OCI-LY1 (cell line): ENCODE measurements at regions not wholly inside any gene's neighbourhood (a gene's known extent, or its start where the extent isn't known, plus 50 kb on each side); places are given as distances from the start of the nearest gene placed in this dataset.

ENCODE experiments used
- H2AFZ ChIP-seq: fragments of 200-600 bp; sonication (generic), shearing (Covaris generic); 2 replicates; pipeline ENCODE4 v1.6.0; 2014; ENCODE audit warnings: antibody characterized with exemption, mild to moderate bottlenecking, low read length
- H3F3A ChIP-seq: fragments of 200-600 bp; sonication (generic), shearing (Covaris generic); 2 replicates; pipeline ENCODE4 v1.6.0; 2014; ENCODE audit warnings: mild to moderate bottlenecking, antibody characterized with exemption, low read length, moderate library complexity; ENCODE audit not compliant: insufficient read depth
- H3K27ac ChIP-seq: fragments of 200-600 bp; sonication (generic); 2 replicates; pipeline ENCODE4 v1.5.1; 2014; ENCODE audit warnings: low read length, mixed run types, mild to moderate bottlenecking, low read depth; ENCODE audit not compliant: poor library complexity, severe bottlenecking
- H3K27me3 ChIP-seq: fragments of 200-600 bp; sonication (generic); 2 replicates; pipeline ENCODE4 v1.6.0; 2014; ENCODE audit warnings: antibody characterized with exemption, mild to moderate bottlenecking, low read length, moderate library complexity; ENCODE audit not compliant: insufficient read depth
- H3K36me3 ChIP-seq: fragments of 200-600 bp; sonication (generic); 2 replicates; pipeline ENCODE4 v1.6.1; 2014; ENCODE audit warnings: mild to moderate bottlenecking, antibody characterized with exemption, low read length, moderate library complexity, mixed read lengths; ENCODE audit not compliant: insufficient read depth
- H3K4me1 ChIP-seq: fragments of 200-600 bp; sonication (generic); 2 replicates; pipeline ENCODE4 v1.5.1; 2014; ENCODE audit warnings: mild to moderate bottlenecking, low read length, moderate library complexity; ENCODE audit not compliant: insufficient read depth, severe bottlenecking
- H3K4me2 ChIP-seq: fragments of 200-600 bp; sonication (generic), shearing (Covaris generic); 2 replicates; pipeline ENCODE4 v1.6.1; 2014; ENCODE audit warnings: low read length
- H3K4me3 ChIP-seq: fragments of 200-600 bp; sonication (generic); 2 replicates; pipeline ENCODE4 v1.5.1; 2014; ENCODE audit warnings: low read length, low read depth, mild to moderate bottlenecking, mixed read lengths; ENCODE audit not compliant: poor library complexity, severe bottlenecking
- H3K79me2 ChIP-seq: fragments of 200-600 bp; shearing (Covaris generic); 2 replicates; pipeline ENCODE4 v1.6.1; 2016; ENCODE audit warnings: mixed run types, low read length, mixed read lengths; ENCODE audit not compliant: insufficient read depth
- H3K9ac ChIP-seq: fragments of 200-600 bp; sonication (generic), shearing (Covaris generic); 2 replicates; pipeline ENCODE4 v1.6.1; 2014; ENCODE audit warnings: mild to moderate bottlenecking, low read length, mixed read lengths
- H3K9me2 ChIP-seq: fragments of 200-600 bp; sonication (generic), shearing (Covaris generic); 2 replicates; pipeline ENCODE4 v1.6.1; 2014; ENCODE audit warnings: low read depth, mild to moderate bottlenecking, low read length, mixed read lengths
- H3K9me3 ChIP-seq: fragments of 200-600 bp; shearing (Covaris generic); 2 replicates; pipeline ENCODE4 v1.6.1; 2014; ENCODE audit warnings: low read length, mixed read lengths
- H4K20me1 ChIP-seq: fragments of 200-600 bp; sonication (generic), shearing (Covaris generic); 2 replicates; pipeline ENCODE4 v1.6.0; 2016; ENCODE audit warnings: mild to moderate bottlenecking, low read length; ENCODE audit not compliant: insufficient read depth
- EZH2 ChIP-seq: fragments of 200-600 bp; sonication (generic), shearing (Covaris generic); IDR thresholded peaks from 2 replicates; pipeline ENCODE4 v1.8.0; 2017; ENCODE audit warnings: borderline replicate concordance, mixed run types, mild to moderate bottlenecking, antibody characterized with exemption, low read length, moderate library complexity, mixed read lengths
- TF ChIP-seq, protein P1 (sequence below): fragments of 200-600 bp; sonication (generic), shearing (Covaris generic); IDR thresholded peaks from 2 replicates; pipeline ENCODE4 v1.5.1; 2017; ENCODE audit warnings: mild to moderate bottlenecking, antibody characterized with exemption, low read length, moderate library complexity, mixed read lengths

- no peaks in the 10 kb centered on the region for H3K9me2 ChIP-seq
- no peak overlapping the region for H3K4me2 ChIP-seq
- H3K27me3 ChIP-seq = no peaks in the 10 kb centered on the region
- no peaks in the 10 kb centered on the region for H3F3A ChIP-seq
- no peak overlapping the region for H2AFZ ChIP-seq
- no peak overlapping the region for H3K27ac ChIP-seq
- H3K4me1 ChIP-seq = no peaks in the 10 kb centered on the region
- no peaks in the 10 kb centered on the region for H3K79me2 ChIP-seq
- H3K36me3 ChIP-seq = no peaks in the 10 kb centered on the region
- no peaks in the 10 kb centered on the region for H4K20me1 ChIP-seq
- H3K9me3 ChIP-seq = no peaks in the 10 kb centered on the region
- H3K9ac ChIP-seq = no peak overlapping the region
- TF ChIP-seq, protein P1, sequence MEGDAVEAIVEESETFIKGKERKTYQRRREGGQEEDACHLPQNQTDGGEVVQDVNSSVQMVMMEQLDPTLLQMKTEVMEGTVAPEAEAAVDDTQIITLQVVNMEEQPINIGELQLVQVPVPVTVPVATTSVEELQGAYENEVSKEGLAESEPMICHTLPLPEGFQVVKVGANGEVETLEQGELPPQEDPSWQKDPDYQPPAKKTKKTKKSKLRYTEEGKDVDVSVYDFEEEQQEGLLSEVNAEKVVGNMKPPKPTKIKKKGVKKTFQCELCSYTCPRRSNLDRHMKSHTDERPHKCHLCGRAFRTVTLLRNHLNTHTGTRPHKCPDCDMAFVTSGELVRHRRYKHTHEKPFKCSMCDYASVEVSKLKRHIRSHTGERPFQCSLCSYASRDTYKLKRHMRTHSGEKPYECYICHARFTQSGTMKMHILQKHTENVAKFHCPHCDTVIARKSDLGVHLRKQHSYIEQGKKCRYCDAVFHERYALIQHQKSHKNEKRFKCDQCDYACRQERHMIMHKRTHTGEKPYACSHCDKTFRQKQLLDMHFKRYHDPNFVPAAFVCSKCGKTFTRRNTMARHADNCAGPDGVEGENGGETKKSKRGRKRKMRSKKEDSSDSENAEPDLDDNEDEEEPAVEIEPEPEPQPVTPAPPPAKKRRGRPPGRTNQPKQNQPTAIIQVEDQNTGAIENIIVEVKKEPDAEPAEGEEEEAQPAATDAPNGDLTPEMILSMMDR = no peak
- H3K4me3 ChIP-seq = no peak overlapping the region
These were observed 257.7 kb downstream of the TDRD15 start for GRCh38 chr2:21381421-21381820.

DNA sequence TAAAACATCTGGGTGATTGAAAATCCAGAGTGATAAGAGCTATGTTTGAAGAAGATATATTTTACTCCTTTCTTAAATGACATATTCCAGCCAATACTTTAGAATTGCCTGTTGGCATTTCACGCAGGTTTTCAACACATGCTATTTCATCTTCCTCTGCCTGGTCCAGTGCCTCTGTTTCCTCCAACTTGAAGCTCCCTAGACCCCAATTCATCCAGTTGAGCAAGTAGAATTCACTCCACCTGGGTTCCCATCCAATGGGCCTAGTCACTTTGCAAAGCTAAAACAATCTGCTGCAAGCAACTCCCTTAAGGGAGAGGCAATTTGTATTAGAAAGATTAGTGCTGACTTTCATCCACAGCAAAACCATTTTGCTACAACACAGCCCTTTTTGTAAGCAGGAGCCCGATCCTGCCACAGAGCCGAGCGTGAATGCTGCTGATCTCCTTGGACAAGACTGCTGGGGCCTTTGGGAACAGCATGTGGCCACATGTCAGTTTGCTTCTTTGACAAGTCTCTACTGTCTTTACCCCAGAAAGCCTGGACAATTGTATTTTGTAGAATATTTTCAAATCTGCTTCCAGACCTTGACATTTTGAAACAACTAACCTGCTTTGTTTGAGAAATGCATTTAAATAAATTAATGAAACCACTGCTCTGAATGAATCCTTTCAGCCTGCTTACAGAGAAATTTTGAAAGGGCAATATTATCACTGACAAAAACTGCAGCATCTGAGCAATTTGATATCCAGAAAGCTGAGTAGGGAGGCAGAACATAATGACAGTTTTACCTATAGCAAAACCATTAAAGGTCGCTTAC lies 259.1 kb downstream of the TDRD15 start:
- H3K4me2 ChIP-seq = no peak overlapping the region
- no peaks in the 10 kb centered on the region for H3F3A ChIP-seq
- no peaks in the 10 kb centered on the region for H4K20me1 ChIP-seq
- H3K9me3 ChIP-seq = no peaks in the 10 kb centered on the region
- H2AFZ ChIP-seq = no peak overlapping the region
- TF ChIP-seq EZH2 = no peak
- TF ChIP-seq, protein P1 = no peak
- no peaks in the 10 kb centered on the region for H3K36me3 ChIP-seq
- no peaks in the 10 kb centered on the region for H3K79me2 ChIP-seq
- H3K27ac ChIP-seq = no peak overlapping the region
- no peaks in the 10 kb centered on the region for H3K4me1 ChIP-seq
- H3K4me3 ChIP-seq = no peak overlapping the region
- H3K9me2 ChIP-seq = no peaks in the 10 kb centered on the region
- H3K27me3 ChIP-seq = no peaks in the 10 kb centered on the region
- H3K9ac ChIP-seq = no peak overlapping the region

DNA sequence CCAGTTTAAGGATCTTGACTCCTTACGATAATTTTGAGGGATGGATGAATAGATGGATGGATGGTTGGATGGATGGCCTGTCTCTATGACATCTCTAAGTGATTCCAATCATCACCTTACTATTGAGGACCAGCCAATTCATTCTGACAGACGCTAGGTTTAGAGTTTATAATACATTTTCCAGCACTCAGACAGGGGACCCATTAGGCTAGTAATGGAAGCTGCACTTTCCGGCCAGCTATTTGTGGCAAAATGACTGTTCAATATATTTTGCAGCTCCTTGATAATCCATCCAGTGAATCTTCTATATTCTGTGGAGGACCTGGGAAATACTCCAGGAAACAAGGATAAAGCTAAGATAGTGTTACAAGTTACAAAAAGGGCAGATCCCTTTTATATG lies 262.9 kb downstream of the TDRD15 start:
- H3K27me3 ChIP-seq = no peaks in the 10 kb centered on the region
- H3K4me3 ChIP-seq = no peak overlapping the region
- no peaks in the 10 kb centered on the region for H4K20me1 ChIP-seq
- H3K27ac ChIP-seq = no peak overlapping the region
- no peaks in the 10 kb centered on the region for H3K9me3 ChIP-seq
- no peaks in the 10 kb centered on the region for H3F3A ChIP-seq
- H3K4me2 ChIP-seq = no peak overlapping the region
- no peak overlapping the region for H2AFZ ChIP-seq
- H3K79me2 ChIP-seq = no peaks in the 10 kb centered on the region
- no peaks in the 10 kb centered on the region for H3K4me1 ChIP-seq
- H3K36me3 ChIP-seq = no peaks in the 10 kb centered on the region
- no peak for TF ChIP-seq EZH2
- TF ChIP-seq, protein P1 = no peak
- H3K9ac ChIP-seq = no peak overlapping the region
- no peaks in the 10 kb centered on the region for H3K9me2 ChIP-seq
